NT2/D1 (cell line): ENCODE measurements at regions not wholly inside any gene's neighbourhood (a gene's known extent, or its start where the extent isn't known, plus 50 kb on each side); places are given as distances from the start of the nearest gene placed in this dataset.

Source experiments
- DNase-seq: peaks from one replicate; pipeline ENCODE4 v3.0.0-alpha.2; 2011; ENCODE audit warnings: low read depth, low spot score
- H3K27me3 ChIP-seq: 2 replicates; pipeline ENCODE4 v1.6.0; 2011; ENCODE audit warnings: mild to moderate bottlenecking; ENCODE audit not compliant: insufficient read length, insufficient read depth
- H3K36me3 ChIP-seq: 2 replicates; pipeline ENCODE4 v1.6.1; 2011; ENCODE audit warnings: mild to moderate bottlenecking, low read length, mixed read lengths; ENCODE audit not compliant: insufficient read depth, insufficient read length
- H3K4me1 ChIP-seq: 2 replicates; pipeline ENCODE4 v1.5.1; 2011; ENCODE audit not compliant: insufficient read depth, insufficient read length
- H3K4me3 ChIP-seq: 2 replicates; pipeline ENCODE4 v1.5.1; 2011; ENCODE audit warnings: low read depth; ENCODE audit not compliant: insufficient read length
- H3K9ac ChIP-seq: 2 replicates; pipeline ENCODE4 v1.6.0; 2011; ENCODE audit warnings: low read depth; ENCODE audit not compliant: insufficient read length
- H3K9me3 ChIP-seq: 2 replicates; pipeline ENCODE4 v1.5.1; 2011; ENCODE audit warnings: mild to moderate bottlenecking, low read length; ENCODE audit not compliant: insufficient read depth
- SUZ12 ChIP-seq: IDR thresholded peaks from 2 replicates; pipeline ENCODE4 v1.6.1; 2011; ENCODE audit not compliant: insufficient read length, insufficient read depth; ENCODE audit errors: extremely low read depth
- YY1 ChIP-seq: IDR thresholded peaks from 2 replicates; pipeline ENCODE4 v1.6.1; 2011; ENCODE audit not compliant: insufficient read length, insufficient read depth
- ZNF274 ChIP-seq: IDR thresholded peaks from 2 replicates; pipeline ENCODE4 v1.6.1; 2011; ENCODE audit warnings: mild to moderate bottlenecking, low read depth, low read length

DNA sequence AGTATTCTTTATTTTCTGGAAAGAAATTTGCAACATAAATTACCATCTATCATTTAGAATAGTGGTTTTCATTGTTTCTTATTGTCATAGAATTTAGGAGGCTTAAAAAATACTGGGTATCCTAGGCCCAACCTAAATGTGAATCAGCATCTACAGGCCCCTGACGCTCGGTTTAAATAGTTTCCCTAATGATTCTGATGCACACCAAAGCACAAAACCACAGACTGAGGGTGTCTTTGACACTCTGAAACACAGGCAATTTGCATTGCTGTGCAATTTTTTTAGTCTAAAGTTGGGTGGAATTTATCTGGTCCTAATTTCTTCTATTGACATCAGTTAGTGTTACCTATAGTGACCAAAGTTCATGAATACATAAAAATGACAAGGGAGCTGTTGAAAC, 87.6 kb upstream of the SSTR1 start:
- H3K4me1 ChIP-seq: no peaks in the 10 kb centered on the region
- no peaks in the 10 kb centered on the region for H3K27me3 ChIP-seq
- no peak overlapping the region for H3K9ac ChIP-seq
- H3K36me3 ChIP-seq: no peaks in the 10 kb centered on the region
- H3K4me3 ChIP-seq: no peak overlapping the region
- H3K9me3 ChIP-seq: 0 out of 2 replicates have a peak, but pooled peaks cover 4% of the 10 kb centered on the region
- no peak for DNase-seq
- no peak for TF ChIP-seq YY1
- TF ChIP-seq SUZ12: no peak
- TF ChIP-seq ZNF274: no peak

DNA sequence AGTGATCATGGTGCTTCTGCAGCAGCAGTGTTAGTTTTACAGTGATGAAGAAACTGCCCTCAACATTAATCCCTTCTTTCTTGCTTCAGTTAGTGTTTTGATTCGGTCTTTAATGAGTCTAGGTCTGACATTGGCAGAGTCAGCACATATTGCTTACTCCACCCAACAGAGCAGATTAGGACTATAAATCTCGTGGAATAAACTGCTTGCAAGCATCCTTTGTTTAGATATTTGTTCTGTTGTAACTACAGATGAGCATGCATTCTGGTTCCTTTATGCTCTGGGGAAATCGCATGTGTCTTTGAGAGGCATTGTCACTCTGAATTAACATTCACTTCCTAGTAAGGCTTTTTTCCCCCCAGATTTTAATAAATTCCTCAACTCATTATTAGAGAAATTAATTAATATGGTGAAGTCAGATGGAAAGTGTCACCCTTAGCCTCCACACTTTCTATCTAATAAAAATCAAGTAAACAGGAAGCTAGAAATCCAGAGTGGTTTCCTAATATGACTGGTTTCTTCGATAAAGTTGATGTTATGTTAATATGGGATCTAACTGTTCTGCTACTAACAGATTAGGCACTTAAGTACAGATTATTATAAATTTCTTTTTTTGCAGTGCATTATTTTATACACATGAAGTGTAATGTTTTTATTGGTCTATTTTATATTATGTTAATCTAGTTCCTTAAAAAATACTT, 86.2 kb upstream of the SSTR1 start:
- Histone ChIP-seq H3K4me3 (no peak overlapping the region), H3K9me3 (0 out of 2 replicates have a peak, but pooled peaks cover 4% of the 10 kb centered on the region), H3K9ac (no peak overlapping the region), H3K4me1 (no peaks in the 10 kb centered on the region), H3K27me3 (no peaks in the 10 kb centered on the region), H3K36me3 (no peaks in the 10 kb centered on the region)
- no peak for DNase-seq
- TF ChIP-seq YY1 (no peak), ZNF274 (no peak), SUZ12 (no peak)

DNA sequence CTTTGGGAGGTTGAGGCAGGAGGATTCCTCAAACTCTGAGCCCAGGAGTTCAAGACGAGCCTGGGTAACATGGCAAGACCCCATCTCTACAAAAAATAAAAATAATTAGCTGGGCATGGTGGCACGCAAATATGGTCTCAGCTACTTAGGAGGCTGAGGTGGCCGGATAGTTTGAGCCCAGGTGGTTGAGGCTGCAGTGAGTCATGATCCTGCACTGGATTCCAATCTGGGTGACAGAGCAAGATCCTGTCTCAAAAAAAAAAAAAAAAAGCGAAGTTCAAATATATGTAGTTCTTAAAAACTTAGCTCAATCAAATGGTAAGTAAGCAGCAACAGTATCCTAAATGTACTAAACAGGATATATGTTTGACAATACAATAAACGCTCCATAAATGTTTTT, 85.5 kb upstream of the SSTR1 start:
- no peak for TF ChIP-seq YY1
- no peak for TF ChIP-seq ZNF274
- TF ChIP-seq SUZ12: no peak
- no peak overlapping the region for H3K4me3 ChIP-seq
- no peaks in the 10 kb centered on the region for H3K4me1 ChIP-seq
- H3K27me3 ChIP-seq: no peaks in the 10 kb centered on the region
- DNase-seq: no peak
- 0 out of 2 replicates have a peak, but pooled peaks cover 4% of the 10 kb centered on the region for H3K9me3 ChIP-seq
- no peaks in the 10 kb centered on the region for H3K36me3 ChIP-seq
- no peak overlapping the region for H3K9ac ChIP-seq

DNA sequence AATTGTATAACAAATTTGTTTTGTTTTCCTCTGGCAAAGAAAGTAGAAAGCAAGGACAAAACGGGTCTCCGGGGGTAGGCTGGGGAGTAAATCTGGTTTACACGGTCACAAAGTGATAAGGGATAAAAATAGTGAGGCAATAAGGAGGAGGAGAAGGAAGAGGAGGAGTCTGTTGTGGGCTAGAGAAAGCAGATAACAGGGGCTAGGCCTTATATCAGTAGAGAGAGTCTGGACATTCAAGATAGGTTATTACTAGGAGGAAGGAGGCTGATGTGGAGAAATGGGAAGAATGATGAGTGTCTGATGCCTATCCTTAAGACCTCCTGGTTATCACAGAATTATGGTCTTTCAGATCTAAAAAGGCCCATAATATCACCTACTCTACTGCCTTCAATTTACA, 83.2 kb upstream of the SSTR1 start:
- no peak overlapping the region for H3K9ac ChIP-seq
- no peak for TF ChIP-seq YY1
- H3K9me3 ChIP-seq: 0 out of 2 replicates have a peak, but pooled peaks cover 1% of the 10 kb centered on the region
- H3K36me3 ChIP-seq: no peaks in the 10 kb centered on the region
- H3K4me1 ChIP-seq: no peaks in the 10 kb centered on the region
- H3K27me3 ChIP-seq: no peaks in the 10 kb centered on the region
- DNase-seq: no peak
- H3K4me3 ChIP-seq: no peak overlapping the region

DNA sequence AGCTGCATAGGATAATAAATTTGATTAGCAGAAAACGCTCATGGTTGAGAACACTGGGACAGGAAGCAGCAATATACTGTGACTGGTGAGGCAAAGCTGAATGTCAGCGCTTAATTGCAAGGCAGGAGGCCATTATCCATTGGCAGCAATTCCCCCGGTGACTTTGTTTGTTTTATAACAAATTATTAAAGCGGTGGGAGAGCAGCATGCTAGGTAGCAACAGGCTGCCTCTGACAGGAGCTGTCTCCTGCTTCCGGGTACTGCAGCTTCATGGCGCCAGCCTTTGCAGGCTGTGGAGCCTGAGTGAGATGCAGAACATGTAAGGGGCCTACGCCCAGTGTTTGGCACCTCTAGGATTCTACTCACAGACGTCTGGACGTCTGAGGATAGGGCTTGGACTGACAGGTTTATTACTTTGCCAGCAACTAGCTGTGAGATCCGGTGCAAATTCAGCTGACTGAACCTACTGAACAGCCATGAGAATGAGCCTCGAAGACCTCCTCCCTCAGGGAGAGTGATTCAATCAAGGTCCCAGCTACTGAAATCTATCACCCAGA, 82.1 kb upstream of the SSTR1 start:
- H3K36me3 ChIP-seq: no peaks in the 10 kb centered on the region
- no peak overlapping the region for H3K4me3 ChIP-seq
- no peak overlapping the region for H3K9ac ChIP-seq
- DNase-seq: no peak
- TF ChIP-seq SUZ12: no peak
- no peak for TF ChIP-seq YY1
- TF ChIP-seq ZNF274: no peak
- H3K27me3 ChIP-seq: no peaks in the 10 kb centered on the region
- H3K9me3 ChIP-seq: no peaks in the 10 kb centered on the region; the same call in 1 of the 2 replicates
- H3K4me1 ChIP-seq: no peaks in the 10 kb centered on the region

DNA sequence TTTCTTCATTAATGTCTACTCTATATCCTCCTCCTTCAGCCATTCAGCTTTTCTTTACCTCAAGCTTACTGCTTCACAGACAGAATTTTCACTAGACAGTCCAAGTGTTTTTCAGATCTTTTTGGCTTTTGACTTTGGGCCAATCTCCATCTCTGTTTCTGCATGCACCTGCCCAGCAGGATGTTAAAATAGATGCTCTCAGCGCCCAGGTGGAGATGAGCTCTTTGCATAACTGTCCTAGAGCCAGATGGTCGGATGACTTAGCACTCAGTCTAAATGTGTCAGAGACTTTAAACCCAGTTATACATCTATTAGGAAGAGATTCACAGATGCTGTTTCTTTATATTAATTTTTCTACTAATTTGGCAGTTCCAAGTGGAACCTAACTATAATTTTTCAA, 80.3 kb upstream of the SSTR1 start:
- H3K4me1 ChIP-seq: no peaks in the 10 kb centered on the region
- no peak overlapping the region for H3K9ac ChIP-seq
- no peaks in the 10 kb centered on the region; the same call in 1 of the 2 replicates for H3K9me3 ChIP-seq
- H3K4me3 ChIP-seq: no peak overlapping the region
- no peak for DNase-seq
- no peaks in the 10 kb centered on the region for H3K36me3 ChIP-seq
- TF ChIP-seq SUZ12: no peak
- TF ChIP-seq YY1: no peak
- no peak for TF ChIP-seq ZNF274
- H3K27me3 ChIP-seq: no peaks in the 10 kb centered on the region

DNA sequence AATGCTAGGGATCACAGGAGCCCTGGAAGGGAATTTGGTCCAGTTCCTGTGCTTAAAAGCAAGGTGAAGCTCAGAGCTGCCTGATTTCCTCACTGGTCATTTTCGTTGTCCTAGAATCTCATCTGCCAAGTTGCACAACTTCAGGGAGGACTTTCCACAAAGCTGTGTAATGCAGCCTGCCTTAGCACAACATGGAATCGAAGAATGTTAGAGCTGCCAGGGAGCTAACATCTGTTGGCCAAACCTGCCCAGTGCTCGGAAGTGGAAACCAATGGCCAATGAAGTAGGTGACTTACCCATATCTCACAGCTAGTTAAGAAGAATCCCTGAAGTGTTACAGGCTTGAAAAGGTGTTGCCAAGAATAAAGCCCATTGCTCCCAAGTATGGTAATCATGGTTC, 79.9 kb upstream of the SSTR1 start:
- Histone ChIP-seq H3K4me3 (no peak overlapping the region), H3K27me3 (no peaks in the 10 kb centered on the region), H3K36me3 (no peaks in the 10 kb centered on the region), H3K9ac (no peak overlapping the region), H3K9me3 (no peaks in the 10 kb centered on the region; the same call in 1 of the 2 replicates), H3K4me1 (no peaks in the 10 kb centered on the region)
- TF ChIP-seq YY1: no peak
- no peak for TF ChIP-seq SUZ12
- no peak for TF ChIP-seq ZNF274
- DNase-seq: no peak
